ENCODE measurements at regions not wholly inside any gene's neighbourhood (a gene's known extent, or its start where the extent isn't known, plus 50 kb on each side); places are given as distances from the start of the nearest gene placed in this dataset.

DNA sequence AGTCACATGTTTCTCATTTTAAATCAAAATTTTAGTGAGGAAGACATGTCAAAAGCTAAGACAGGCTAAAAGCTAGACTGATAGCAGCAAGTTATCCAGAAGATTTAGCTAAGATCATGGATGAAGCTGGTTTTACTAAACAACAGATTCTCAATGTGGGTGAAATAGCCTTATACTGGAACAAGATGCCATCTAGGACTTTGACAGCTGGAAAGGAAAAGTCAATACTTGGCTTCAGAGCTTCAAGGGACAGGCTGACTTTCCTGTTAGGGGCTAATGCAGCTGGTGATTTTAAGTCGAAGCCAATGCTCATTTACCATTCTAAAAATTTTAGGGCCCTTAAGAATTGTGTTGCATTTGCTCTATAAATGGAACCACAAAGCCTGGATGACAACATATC is 455.3 kb upstream of the SLC10A2 start:
- TF ChIP-seq POLR2A (IDR thresholded peaks at IDR 0.05; ENCODE audit: low read depth, low read length): no peak
- no peak for TF ChIP-seq CTCF (conservative IDR thresholded peaks at IDR 0.05; ENCODE audit: low read depth, low read length)
- TF ChIP-seq SMC3 (IDR thresholded peaks at IDR 0.05; ENCODE audit: low read depth, low read length): no peak
- no peak for TF ChIP-seq RAD21 (IDR thresholded peaks at IDR 0.05; ENCODE audit: low read length)
- no peak for TF ChIP-seq MXI1 (IDR thresholded peaks at IDR 0.05; ENCODE audit: borderline replicate concordance, low read depth, low read length)
- no peak for TF ChIP-seq USF2 (IDR thresholded peaks at IDR 0.05; ENCODE audit: low read depth, low read length)
- no peak for TF ChIP-seq MAZ (IDR thresholded peaks at IDR 0.05; ENCODE audit: borderline replicate concordance, low read depth, low read length)
- no peak for TF ChIP-seq RFX5 (IDR thresholded peaks at IDR 0.05; ENCODE audit: low read depth, low read length)
- no peak for TF ChIP-seq RCOR1 (IDR thresholded peaks at IDR 0.05; ENCODE audit: insufficient replicate concordance, low read length)
- no peak for TF ChIP-seq BHLHE40 (IDR thresholded peaks at IDR 0.05; ENCODE audit: low read depth, low read length)
- TF ChIP-seq CHD1 (IDR thresholded peaks at IDR 0.05; ENCODE audit: low read depth, low read length): no peak

Measured in IMR-90 (cell line).